ENCODE measurements at regions not wholly inside any gene's neighbourhood (a gene's known extent, or its start where the extent isn't known, plus 50 kb on each side); places are given as distances from the start of the nearest gene placed in this dataset.

- no peak for DNase-seq
- no peaks in the 10 kb centered on the region for H3K36me3 Mint-ChIP-seq (ENCODE audit: low read depth)
- no peak for TF ChIP-seq CTCF (IDR thresholded peaks at IDR 0.05)
- no peak overlapping the region for H3K27ac Mint-ChIP-seq
- H3K4me1 Mint-ChIP-seq (ENCODE audit: low read depth) = peaks cover 57% of the 10 kb centered on the region
- H3K27me3 Mint-ChIP-seq (ENCODE audit: insufficient read depth) = peaks cover 4% of the 10 kb centered on the region; the same call in 1 of the 2 replicates
- H3K9me3 Mint-ChIP-seq = no peaks in the 10 kb centered on the region
- peak overlapping the region; percentile 37; the same call in 1 of the 2 replicates for H3K4me3 Mint-ChIP-seq
Measured at GRCh38 chr16:66269617-66270332, 96.7 kb upstream of the CDH5 start.

GRCh38 chr16:66267292-66268014, 99.0 kb upstream of the CDH5 start:
- no peak for TF ChIP-seq CTCF (IDR thresholded peaks at IDR 0.05)
- no peak overlapping the region for H3K4me3 Mint-ChIP-seq
- no peak for DNase-seq
- H3K4me1 Mint-ChIP-seq (ENCODE audit: low read depth) = peaks cover 54% of the 10 kb centered on the region
- H3K9me3 Mint-ChIP-seq = no peaks in the 10 kb centered on the region
- H3K27ac Mint-ChIP-seq = peak overlapping the region; percentile 38
- H3K27me3 Mint-ChIP-seq (ENCODE audit: insufficient read depth) = peaks cover 8% of the 10 kb centered on the region; the same call in 1 of the 2 replicates
- no peaks in the 10 kb centered on the region for H3K36me3 Mint-ChIP-seq (ENCODE audit: low read depth)

GRCh38 chr16:66266436-66267291, 99.8 kb upstream of the CDH5 start:
- no peaks in the 10 kb centered on the region for H3K36me3 Mint-ChIP-seq (ENCODE audit: low read depth)
- H3K9me3 Mint-ChIP-seq = no peaks in the 10 kb centered on the region
- DNase-seq = peak; percentile 63
- peaks cover 49% of the 10 kb centered on the region for H3K4me1 Mint-ChIP-seq (ENCODE audit: low read depth)
- peak overlapping the region; percentile 66 for H3K4me3 Mint-ChIP-seq
- peak overlapping the region; percentile 49 for H3K27ac Mint-ChIP-seq
- no peak; the same call in 1 of the 2 replicates for TF ChIP-seq CTCF (IDR thresholded peaks at IDR 0.05)
- H3K27me3 Mint-ChIP-seq (ENCODE audit: insufficient read depth) = peaks cover 8% of the 10 kb centered on the region

GRCh38 chr16:66265556-66266141, 100.8 kb upstream of the CDH5 start:
- no peaks in the 10 kb centered on the region for H3K9me3 Mint-ChIP-seq
- H3K4me3 Mint-ChIP-seq = no peak overlapping the region; the same call in 1 of the 2 replicates
- TF ChIP-seq CTCF (IDR thresholded peaks at IDR 0.05) = no peak
- no peak for DNase-seq
- no peaks in the 10 kb centered on the region for H3K36me3 Mint-ChIP-seq (ENCODE audit: low read depth)
- H3K27ac Mint-ChIP-seq = no peak overlapping the region
- peaks cover 39% of the 10 kb centered on the region for H3K4me1 Mint-ChIP-seq (ENCODE audit: low read depth)
- peaks cover 8% of the 10 kb centered on the region for H3K27me3 Mint-ChIP-seq (ENCODE audit: insufficient read depth)

- H3K27ac Mint-ChIP-seq = no peak overlapping the region
- H3K4me1 Mint-ChIP-seq (ENCODE audit: low read depth) = peaks cover 38% of the 10 kb centered on the region
- peaks cover 8% of the 10 kb centered on the region for H3K27me3 Mint-ChIP-seq (ENCODE audit: insufficient read depth)
Measured at GRCh38 chr16:66265048-66265415, 101.5 kb upstream of the CDH5 start.

More at GRCh38 chr16:66265048-66265415, 101.5 kb upstream of the CDH5 start:
- H3K4me3 Mint-ChIP-seq = no peak overlapping the region
- H3K9me3 Mint-ChIP-seq = no peaks in the 10 kb centered on the region
- H3K36me3 Mint-ChIP-seq (ENCODE audit: low read depth) = no peaks in the 10 kb centered on the region
- no peak for DNase-seq
- no peak for TF ChIP-seq CTCF (IDR thresholded peaks at IDR 0.05)
